H1 (cell line): ENCODE measurements at regions not wholly inside any gene's neighbourhood (a gene's known extent, or its start where the extent isn't known, plus 50 kb on each side); places are given as distances from the start of the nearest gene placed in this dataset.

Experiments used
- CTCF ChIA-PET: fragments of 300-600 bp; sonication (Branson Sonifier 250); formaldehyde crosslinking; loops from one replicate; lab custom pipeline; 2021; ENCODE audit not compliant: partially characterized antibody; lab: Charles Lee
- POLR2A ChIA-PET: fragments of 300-600 bp; sonication (Branson Sonifier 250); formaldehyde crosslinking; loops from one replicate; lab custom pipeline; 2021; ENCODE audit warnings: inconsistent platforms; ENCODE audit not compliant: partially characterized antibody; lab: Charles Lee
- DNase-seq, 2 experiments: peaks; one replicate each; pipeline versions ENCODE4 v3.0.0 to v3.0.0-alpha.2; 2010 to 2022; ENCODE audit warnings: low spot score in 2 of 2, low read depth in 1 of 2, mixed read lengths in 1 of 2
- FAIRE-seq: peaks from 2 replicates; lab custom pipeline; 2011; peaks lifted over from hg19 to GRCh38; lab: Jason Lieb, UNC
- H2AFZ ChIP-seq: 2 replicates; pipeline ENCODE4 v1.8.1; 2012; ENCODE audit warnings: low read length, inconsistent platforms
- H2AK5ac ChIP-seq: 2 replicates; pipeline ENCODE4 v1.6.1; 2013; ENCODE audit warnings: low read depth, low read length
- H2BK120ac ChIP-seq: replicated peaks from 2 replicates; pipeline ENCODE3; 2013; ENCODE audit warnings: low read depth, low read length, inconsistent platforms
- H2BK12ac ChIP-seq: 2 replicates; pipeline ENCODE4 v1.6.1; 2013; ENCODE audit warnings: low read depth, low read length
- H2BK15ac ChIP-seq: 2 replicates; pipeline ENCODE4 v1.6.1; 2013; ENCODE audit warnings: low read length
- H2BK20ac ChIP-seq: 2 replicates; pipeline ENCODE4 v1.6.1; 2013; ENCODE audit warnings: low read length
- H2BK5ac ChIP-seq: 2 replicates; pipeline ENCODE4 v1.6.1; 2013; ENCODE audit warnings: low read depth, low read length
- H3K14ac ChIP-seq: 2 replicates; pipeline ENCODE4 v1.6.1; 2013; ENCODE audit warnings: inconsistent platforms; ENCODE audit not compliant: insufficient read length
- H3K18ac ChIP-seq: 2 replicates; pipeline ENCODE4 v1.6.1; 2013; ENCODE audit warnings: low read length; ENCODE audit errors: extremely low read depth
- H3K23ac ChIP-seq: 2 replicates; pipeline ENCODE4 v1.6.1; 2013; ENCODE audit warnings: inconsistent platforms; ENCODE audit not compliant: insufficient read length
- H3K23me2 ChIP-seq: 2 replicates; pipeline ENCODE4 v1.6.1; 2013; ENCODE audit warnings: low read depth, low read length
- H3K27ac ChIP-seq: 2 replicates; pipeline ENCODE4 v1.6.1; 2011; ENCODE audit warnings: low read depth, low read length, inconsistent platforms
- H3K27me3 ChIP-seq, 4 experiments: replicated peaks in 1 of 4; 1 replicate in 1 of 4; 2 replicates in 3 of 4; pipeline versions ENCODE4 v1.6.1 to v1.8.1; 2011 to 2013; ENCODE audit warnings: low read length in 3 of 4, mild to moderate bottlenecking in 3 of 4, inconsistent platforms in 2 of 4, mixed read lengths in 2 of 4, moderate library complexity in 1 of 4; ENCODE audit not compliant: control insufficient read depth in 3 of 4, insufficient read depth in 3 of 4; ENCODE audit errors: extremely low read depth in 1 of 4
- H3K36me3 ChIP-seq, 4 experiments: 2 replicates each; pipeline versions ENCODE4 v1.6.1 to v1.8.1; 2011 to 2013; ENCODE audit warnings: mild to moderate bottlenecking in 4 of 4, low read length in 3 of 4, moderate library complexity in 2 of 4, control low read depth in 1 of 4, inconsistent platforms in 1 of 4; ENCODE audit not compliant: insufficient read depth in 4 of 4, control insufficient read depth in 2 of 4
- H3K4ac ChIP-seq: replicated peaks from 2 replicates; pipeline ENCODE3; 2013; ENCODE audit warnings: low read length, low read depth, mixed read lengths, inconsistent platforms; ENCODE audit not compliant: insufficient read length
- H3K4me1 ChIP-seq, 4 experiments: replicated peaks in 1 of 4; 1 replicate in 1 of 4; 2 replicates in 3 of 4; pipeline versions ENCODE4 v1.6.1 to v1.8.1; 2011 to 2013; ENCODE audit warnings: low read length in 3 of 4, inconsistent platforms in 2 of 4, mixed read lengths in 1 of 4; ENCODE audit not compliant: insufficient read depth in 4 of 4, control insufficient read depth in 3 of 4
- H3K4me2 ChIP-seq, 2 experiments: 2 replicates each; pipeline versions ENCODE4 v1.6.1 to v1.8.1; 2011 to 2013; ENCODE audit warnings: low read depth in 2 of 2, low read length in 2 of 2, control low read depth in 1 of 2, inconsistent platforms in 1 of 2, mild to moderate bottlenecking in 1 of 2; ENCODE audit not compliant: insufficient read depth in 1 of 2
- H3K4me3 ChIP-seq, 4 experiments: fragments of 200-600, 300-600 bp in 1 of 4; sonication (generic), shearing (Covaris generic), sonication (Bioruptor Twin) in 1 of 4; 2 replicates each; pipeline versions ENCODE4 v1.5.1 to v1.8.1; 2011 to 2016; ENCODE audit warnings: low read length in 4 of 4, low read depth in 3 of 4, control low read depth in 2 of 4, inconsistent platforms in 2 of 4, mild to moderate bottlenecking in 2 of 4, mixed read lengths in 1 of 4, moderate library complexity in 1 of 4; ENCODE audit not compliant: insufficient read depth in 2 of 4; ENCODE audit errors: extremely low read depth in 1 of 4
- H3K56ac ChIP-seq: replicated peaks from 2 replicates; pipeline ENCODE3; 2013; ENCODE audit warnings: low read depth, mild to moderate bottlenecking, mixed read lengths, low read length, inconsistent platforms; ENCODE audit not compliant: insufficient read length
- H3K79me1 ChIP-seq: 2 replicates; pipeline ENCODE4 v1.6.1; 2013; ENCODE audit warnings: low read depth, low read length, control low read depth
- H3K79me2 ChIP-seq, 2 experiments: 2 replicates each; pipeline versions ENCODE4 v1.6.1 to v1.8.1; 2012 to 2013; ENCODE audit warnings: low read length in 2 of 2, mild to moderate bottlenecking in 2 of 2, inconsistent platforms in 1 of 2; ENCODE audit not compliant: insufficient read depth in 2 of 2, control insufficient read depth in 1 of 2
- H3K9ac ChIP-seq, 4 experiments: replicated peaks in 1 of 4; 1 replicate in 1 of 4; 2 replicates in 3 of 4; pipeline versions ENCODE4 v1.6.1 to v1.8.1; 2011 to 2013; ENCODE audit warnings: low read depth in 3 of 4, low read length in 3 of 4, control low read depth in 2 of 4, mild to moderate bottlenecking in 2 of 4, moderate library complexity in 2 of 4, inconsistent platforms in 1 of 4; ENCODE audit errors: extremely low read depth in 1 of 4
- H3K9me3 ChIP-seq, 2 experiments: 2 replicates each; pipeline versions ENCODE4 v1.6.1 to v1.8.1; 2012 to 2013; ENCODE audit warnings: mild to moderate bottlenecking in 2 of 2, moderate library complexity in 2 of 2, control low read depth in 1 of 2, inconsistent platforms in 1 of 2, low read depth in 1 of 2, low read length in 1 of 2, mixed read lengths in 1 of 2; ENCODE audit not compliant: insufficient read depth in 2 of 2
- H4K20me1 ChIP-seq, 2 experiments: replicated peaks in 1 of 2; 2 replicates each; pipeline versions ENCODE3 to v1.8.1; 2011 to 2013; ENCODE audit warnings: inconsistent platforms in 2 of 2, low read length in 2 of 2, mild to moderate bottlenecking in 1 of 2; ENCODE audit not compliant: insufficient read depth in 2 of 2, control insufficient read depth in 1 of 2
- H4K5ac ChIP-seq: 2 replicates; pipeline ENCODE4 v1.6.1; 2013; ENCODE audit warnings: low read length, low read depth, mixed read lengths, inconsistent platforms; ENCODE audit not compliant: insufficient read length
- H4K8ac ChIP-seq: 2 replicates; pipeline ENCODE4 v1.8.0; 2013; ENCODE audit warnings: mild to moderate bottlenecking, moderate library complexity, low read length, inconsistent platforms; ENCODE audit not compliant: insufficient read depth; ENCODE audit errors: extremely low read depth
- H4K91ac ChIP-seq: replicated peaks from 2 replicates; pipeline ENCODE3; 2013; ENCODE audit warnings: low read length, mixed read lengths, inconsistent platforms; ENCODE audit not compliant: insufficient read length
- CEBPB ChIP-seq: IDR thresholded peaks from 2 replicates; pipeline ENCODE4 v1.6.1; 2012; ENCODE audit warnings: low read depth, low read length
- CHD2 ChIP-seq: IDR thresholded peaks from 2 replicates; pipeline ENCODE4 v1.6.1; 2012; ENCODE audit warnings: low read length, improper control_type of control experiment
- CREB1 ChIP-seq: IDR thresholded peaks from 2 replicates; pipeline ENCODE4 v1.6.1; 2012; ENCODE audit warnings: inconsistent platforms
- GTF2F1 ChIP-seq: IDR thresholded peaks from 2 replicates; pipeline ENCODE4 v1.6.1; 2012; ENCODE audit warnings: low read depth, low read length, improper control_type of control experiment, borderline replicate concordance
- SP4 ChIP-seq: IDR thresholded peaks from 2 replicates; pipeline ENCODE4 v1.6.1; 2012; ENCODE audit warnings: low read length, inconsistent platforms
- TBP ChIP-seq: IDR thresholded peaks from 2 replicates; pipeline ENCODE4 v1.6.1; 2011; ENCODE audit warnings: low read depth, low read length, improper control_type of control experiment
- USF2 ChIP-seq: IDR thresholded peaks from 2 replicates; pipeline ENCODE4 v1.6.1; 2011; ENCODE audit warnings: low read length, improper control_type of control experiment
- YY1 ChIP-seq: IDR thresholded peaks from 2 replicates; pipeline ENCODE4 v1.6.1; 2011; ENCODE audit warnings: low read depth, mild to moderate bottlenecking, low read length
- WGBS, 2 experiments: shearing (Covaris generic) in 1 of 2; methylation state at CpG; one replicate each; pipeline versions ENCODE4 v1.1.6 to v1.1.7; 2013 to 2015; ENCODE audit warnings: low lambda C conversion rate in 2 of 2, mixed read lengths in 2 of 2, inconsistent platforms in 1 of 2, low coverage in 1 of 2, missing lambda C conversion rate in 1 of 2; ENCODE audit not compliant: insufficient replicate concordance in 2 of 2, insufficient coverage in 1 of 2, insufficient read length in 1 of 2; ENCODE audit errors: extremely low coverage in 1 of 2, missing lambda C conversion rate in 1 of 2; 5-methylcytosine and 5-hydroxymethylcytosine counted together

- CTCF ChIA-PET = interaction anchor here (1.0 to 2.1 kb wide), 7 partner anchors 8 to 151 kb away, joined by 3 to 8 read pairs (median 3); no protein-coding TSS in a partner anchor
- Histone ChIP-seq H3K79me2 (no peaks in the 10 kb centered on the region), H3K18ac (no peak overlapping the region)
- TF ChIP-seq USF2 = no peak
- no peak for TF ChIP-seq CHD2
- no peak for TF ChIP-seq YY1
- no peak for TF ChIP-seq SP4
- no peak for TF ChIP-seq CEBPB
- TF ChIP-seq TBP = no peak
- TF ChIP-seq GTF2F1 = no peak
- TF ChIP-seq CREB1 = no peak
Measured at GRCh38 chr10:113322843-113323242, 230.0 kb upstream of the HABP2 start.

More at GRCh38 chr10:113322843-113323242, 230.0 kb upstream of the HABP2 start:
- Histone ChIP-seq H3K14ac (no peak overlapping the region), H4K20me1 (no peaks in the 10 kb centered on the region), H4K8ac (no peak overlapping the region), H3K4me3 (no peak overlapping the region), H3K4me2 (no peak overlapping the region), H2BK120ac (no peak overlapping the region), H3K23ac (no peak overlapping the region), H4K5ac (no peak overlapping the region), H3K56ac (no peak overlapping the region), H3K27ac (no peak overlapping the region), H2BK15ac (no peak overlapping the region), H3K23me2 (no peaks in the 10 kb centered on the region), H3K27me3 (no peaks in the 10 kb centered on the region), H3K9ac (no peak overlapping the region), H3K79me1 (no peaks in the 10 kb centered on the region), H3K4me1 (peaks cover 2 to 11% (median 8%) of the 10 kb centered on the region in 4 experiments; a peak in 5 of 7 replicates), H4K91ac (no peak overlapping the region), H2BK20ac (no peak overlapping the region), H3K4ac (no peak overlapping the region), H2BK5ac (no peak overlapping the region), H2AK5ac (no peak overlapping the region), H3K9me3 (no peaks in the 10 kb centered on the region), H3K36me3 (no peaks in the 10 kb centered on the region), H2AFZ (no peak overlapping the region), H2BK12ac (no peak overlapping the region)
- POLR2A ChIA-PET = interaction anchor here (1.0 kb wide), 1 partner anchor 17 kb away, joined by 4 read pairs; no protein-coding TSS in a partner anchor
- FAIRE-seq (no peak), DNase-seq (no peak)
- 91% methylated on average over 4 of the region's 4 CpGs; no CpG with 5 or more reads in 1 of the 2 experiments for WGBS, 2 experiments
